ENCODE measurements at regions not wholly inside any gene's neighbourhood (a gene's known extent, or its start where the extent isn't known, plus 50 kb on each side); places are given as distances from the start of the nearest gene placed in this dataset.

DNA sequence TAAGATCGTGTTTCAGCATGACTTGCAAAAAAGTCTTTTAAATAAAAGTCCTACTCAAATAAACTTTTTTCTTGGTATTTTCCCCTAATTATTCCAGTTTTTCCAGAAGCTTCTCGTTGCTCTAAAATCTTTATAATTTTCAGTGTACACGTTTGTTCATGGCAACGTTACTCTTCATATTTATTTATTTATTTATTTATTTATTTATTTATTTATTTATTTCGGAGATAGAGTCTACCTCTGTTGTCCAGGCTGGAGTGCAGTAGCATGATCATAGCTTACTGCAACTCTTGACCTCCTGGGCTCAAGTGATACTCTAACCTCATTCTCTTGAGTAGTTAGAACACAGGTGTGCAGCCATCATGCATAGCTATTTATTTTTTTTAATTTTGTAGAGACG is 438.3 kb upstream of the MDGA2 start:
- TF ChIP-seq, protein P1, sequence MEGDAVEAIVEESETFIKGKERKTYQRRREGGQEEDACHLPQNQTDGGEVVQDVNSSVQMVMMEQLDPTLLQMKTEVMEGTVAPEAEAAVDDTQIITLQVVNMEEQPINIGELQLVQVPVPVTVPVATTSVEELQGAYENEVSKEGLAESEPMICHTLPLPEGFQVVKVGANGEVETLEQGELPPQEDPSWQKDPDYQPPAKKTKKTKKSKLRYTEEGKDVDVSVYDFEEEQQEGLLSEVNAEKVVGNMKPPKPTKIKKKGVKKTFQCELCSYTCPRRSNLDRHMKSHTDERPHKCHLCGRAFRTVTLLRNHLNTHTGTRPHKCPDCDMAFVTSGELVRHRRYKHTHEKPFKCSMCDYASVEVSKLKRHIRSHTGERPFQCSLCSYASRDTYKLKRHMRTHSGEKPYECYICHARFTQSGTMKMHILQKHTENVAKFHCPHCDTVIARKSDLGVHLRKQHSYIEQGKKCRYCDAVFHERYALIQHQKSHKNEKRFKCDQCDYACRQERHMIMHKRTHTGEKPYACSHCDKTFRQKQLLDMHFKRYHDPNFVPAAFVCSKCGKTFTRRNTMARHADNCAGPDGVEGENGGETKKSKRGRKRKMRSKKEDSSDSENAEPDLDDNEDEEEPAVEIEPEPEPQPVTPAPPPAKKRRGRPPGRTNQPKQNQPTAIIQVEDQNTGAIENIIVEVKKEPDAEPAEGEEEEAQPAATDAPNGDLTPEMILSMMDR (IDR thresholded peaks at IDR 0.05; ENCODE audit: insufficient read depth, low read depth, low read length, missing control alignments) = no peak
- DNase-seq (ENCODE audit: low read depth) = no peak
- no peak overlapping the region for H3K4me3 ChIP-seq (ENCODE audit: low read depth, low read length)

- TF ChIP-seq, protein P1 (IDR thresholded peaks at IDR 0.05; ENCODE audit: insufficient read depth, low read depth, low read length, missing control alignments) = no peak
- DNase-seq (ENCODE audit: low read depth) = no peak
- H3K4me3 ChIP-seq (ENCODE audit: low read depth, low read length) = no peak overlapping the region
Observed at GRCh38 chr14:48111151-48111550, 435.7 kb upstream of the MDGA2 start.

GRCh38 chr14:48107646-48108045 is 432.2 kb upstream of the MDGA2 start:
- no peak overlapping the region for H3K4me3 ChIP-seq (ENCODE audit: low read depth, low read length)
- no peak for DNase-seq (ENCODE audit: low read depth)
- TF ChIP-seq, protein P1 (IDR thresholded peaks at IDR 0.05; ENCODE audit: insufficient read depth, low read depth, low read length, missing control alignments) = no peak

GRCh38 chr14:48096897-48097296 is 421.5 kb upstream of the MDGA2 start:
- no peak overlapping the region for H3K4me3 ChIP-seq (ENCODE audit: low read depth, low read length)
- DNase-seq (ENCODE audit: low read depth) = no peak
- TF ChIP-seq, protein P1 (IDR thresholded peaks at IDR 0.05; ENCODE audit: insufficient read depth, low read depth, low read length, missing control alignments) = no peak

DNA sequence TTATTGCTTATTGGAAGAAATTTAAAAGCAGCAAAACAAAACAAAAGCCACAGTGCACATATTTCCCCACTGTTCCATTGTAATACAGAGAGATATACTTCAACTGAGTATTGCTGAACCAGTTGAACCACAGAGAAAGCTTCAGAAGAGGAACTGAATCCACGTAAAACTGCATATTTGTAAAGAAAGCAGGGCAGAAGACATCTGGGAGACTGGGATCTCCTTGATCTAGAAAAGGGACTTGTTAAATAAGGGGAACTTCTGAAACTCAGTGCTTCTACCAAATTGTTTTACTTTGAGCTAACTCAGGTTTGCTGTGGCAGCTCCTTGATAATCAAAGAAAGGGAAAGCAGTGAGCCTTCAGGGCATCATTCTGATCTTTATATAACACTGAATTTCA is 411.1 kb upstream of the MDGA2 start:
- TF ChIP-seq, protein P1 (IDR thresholded peaks at IDR 0.05; ENCODE audit: insufficient read depth, low read depth, low read length, missing control alignments) = no peak
- DNase-seq (ENCODE audit: low read depth) = no peak
- H3K4me3 ChIP-seq (ENCODE audit: low read depth, low read length) = no peak overlapping the region

DNA sequence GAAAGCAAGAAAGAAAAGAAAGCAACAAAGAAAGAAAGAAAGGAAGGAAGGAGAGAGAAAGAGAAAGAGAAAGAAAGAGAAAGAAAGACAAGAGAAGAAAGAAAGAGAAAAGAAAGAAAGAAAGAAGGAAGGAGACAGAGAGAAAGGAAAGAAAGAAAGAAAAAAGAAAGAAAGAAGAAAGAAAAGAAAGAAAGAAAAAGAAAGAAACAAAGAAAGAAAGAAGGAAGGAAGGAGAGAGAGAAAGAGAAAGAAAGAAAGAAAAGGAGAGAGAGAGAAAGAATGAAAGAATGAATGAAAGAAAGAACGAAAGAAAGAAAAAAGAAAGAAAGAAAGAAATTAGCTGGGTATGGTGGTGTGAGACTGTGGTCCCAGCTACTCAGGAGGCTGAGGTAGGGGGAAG is 400.1 kb upstream of the MDGA2 start:
- H3K4me3 ChIP-seq (ENCODE audit: low read depth, low read length) = no peak overlapping the region
- DNase-seq (ENCODE audit: low read depth) = no peak
- TF ChIP-seq, protein P1 (IDR thresholded peaks at IDR 0.05; ENCODE audit: insufficient read depth, low read depth, low read length, missing control alignments) = no peak

DNA sequence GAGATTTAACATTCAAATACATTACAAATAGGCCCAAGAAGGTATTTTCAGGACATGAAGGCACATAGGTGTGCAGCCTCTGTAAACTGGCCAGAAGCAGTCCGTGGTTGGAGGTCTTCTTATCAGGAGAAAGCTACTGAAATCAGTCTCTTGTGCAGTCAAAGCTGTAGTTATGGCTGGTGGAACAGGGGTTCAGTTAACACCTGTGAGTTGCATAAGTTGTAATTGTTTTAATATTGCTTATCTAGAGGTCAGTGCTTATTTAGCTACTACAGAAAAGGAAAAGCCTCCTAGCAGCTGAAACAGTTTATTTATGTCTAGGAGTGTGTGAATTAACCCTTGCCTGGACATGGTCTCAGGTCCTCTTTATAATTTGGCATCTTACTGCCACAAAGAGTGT is 377.6 kb upstream of the MDGA2 start:
- TF ChIP-seq, protein P1 (IDR thresholded peaks at IDR 0.05; ENCODE audit: insufficient read depth, low read depth, low read length, missing control alignments) = no peak
- H3K4me3 ChIP-seq (ENCODE audit: low read depth, low read length) = no peak overlapping the region
- DNase-seq (ENCODE audit: low read depth) = no peak
